ENCODE measurements at regions not wholly inside any gene's neighbourhood (a gene's known extent, or its start where the extent isn't known, plus 50 kb on each side); places are given as distances from the start of the nearest gene placed in this dataset.

- TF ChIP-seq CTCF (IDR thresholded peaks at IDR 0.05; ENCODE audit: low read depth, low read length) (no peak), POLR2A (IDR thresholded peaks at IDR 0.05; ENCODE audit: extremely low read depth, insufficient read length) (no peak), MYC (IDR thresholded peaks at IDR 0.05; ENCODE audit: low read depth, low read length) (no peak)
Measured at GRCh38 chr6:114934079-114934478, 591.3 kb upstream of the HS3ST5 start.

All from NB4 (cell line).